GM19452 (cell line): ENCODE measurements at regions not wholly inside any gene's neighbourhood (a gene's known extent, or its start where the extent isn't known, plus 50 kb on each side); places are given as distances from the start of the nearest gene placed in this dataset.
A peak's percentile ranks its signal among the peaks of the same experiment; 100 is the strongest.

ENCODE experiments used
- ATAC-seq: cut with Tn5 transposase; IDR thresholded peaks from one replicate; pipeline ENCODE4 v1.9.1; 2021; ENCODE audit not compliant: unreplicated experiment

GRCh38 chr11:123258877-123259276, 63.8 kb upstream of the CLMP start:
- no peak for ATAC-seq

- no peak for ATAC-seq
Observed at GRCh38 chr11:123257370-123257769, 62.3 kb upstream of the CLMP start.

GRCh38 chr11:123255909-123256308, 60.9 kb upstream of the CLMP start:
- no peak for ATAC-seq

- no peak for ATAC-seq
Observed at GRCh38 chr11:123254357-123254756, 59.3 kb upstream of the CLMP start.

- ATAC-seq = no peak
Observed at GRCh38 chr11:123253911-123254310, 58.9 kb upstream of the CLMP start.

GRCh38 chr11:123253223-123253622, 58.2 kb upstream of the CLMP start:
- ATAC-seq = no peak

- ATAC-seq = no peak
Observed at GRCh38 chr11:123251657-123252344, 56.8 kb upstream of the CLMP start.

- ATAC-seq = no peak
Observed at GRCh38 chr11:123250892-123251656, 56.0 kb upstream of the CLMP start.

GRCh38 chr11:123249354-123249753, 54.3 kb upstream of the CLMP start:
- no peak for ATAC-seq

- no peak for ATAC-seq
Observed at GRCh38 chr11:123247813-123248379, 52.8 kb upstream of the CLMP start.

GRCh38 chr11:123247496-123247799, 52.4 kb upstream of the CLMP start:
- ATAC-seq = no peak

- ATAC-seq = peak; percentile 77
Observed at GRCh38 chr11:123246749-123247495, 51.9 kb upstream of the CLMP start.

GRCh38 chr11:123245567-123245966, 50.5 kb upstream of the CLMP start:
- ATAC-seq = no peak
